Parathyroid adenoma (tissue), 2 donors: ENCODE measurements at regions not wholly inside any gene's neighbourhood (a gene's known extent, or its start where the extent isn't known, plus 50 kb on each side); places are given as distances from the start of the nearest gene placed in this dataset.

ENCODE experiments used
- H2AFZ ChIP-seq: fragments of 300-600 bp; sonication (generic); one replicate; pipeline ENCODE4 v1.7.0; 2017; ENCODE audit warnings: antibody characterized with exemption, mild to moderate bottlenecking
- H3K27ac ChIP-seq: fragments of 300-600 bp; sonication (generic); one replicate; pipeline ENCODE4 v1.7.0; 2017
- H3K27me3 ChIP-seq: fragments of 300-600 bp; sonication (generic); one replicate; pipeline ENCODE4 v1.7.0; 2017; ENCODE audit warnings: low read length; ENCODE audit not compliant: control insufficient read depth, insufficient read depth
- H3K36me3 ChIP-seq: fragments of 300-600 bp; sonication (generic); one replicate; pipeline ENCODE4 v1.7.0; 2017; ENCODE audit warnings: low read length; ENCODE audit not compliant: control insufficient read depth, insufficient read depth
- H3K4me1 ChIP-seq: fragments of 300-600 bp; sonication (generic); one replicate; pipeline ENCODE4 v1.7.0; 2017; ENCODE audit warnings: control low read depth
- H3K4me2 ChIP-seq: fragments of 300-600 bp; sonication (generic); one replicate; pipeline ENCODE4 v1.7.0; 2017; ENCODE audit warnings: low read length
- H3K4me3 ChIP-seq: fragments of 300-600 bp; sonication (generic); one replicate; pipeline ENCODE4 v1.7.0; 2017; ENCODE audit warnings: low read depth, low read length
- H3K79me2 ChIP-seq: fragments of 300-600 bp; sonication (generic); one replicate; pipeline ENCODE4 v1.7.0; 2017; ENCODE audit warnings: control low read depth
- H3K9ac ChIP-seq: fragments of 300-600 bp; sonication (generic); one replicate; pipeline ENCODE4 v1.7.0; 2017; ENCODE audit warnings: mild to moderate bottlenecking
- H3K9me3 ChIP-seq: fragments of 300-600 bp; sonication (generic); one replicate; pipeline ENCODE4 v1.7.0; 2017; ENCODE audit warnings: low read length; ENCODE audit not compliant: control insufficient read depth
- TF ChIP-seq, protein P1 (sequence below): fragments of 300-600 bp; sonication (generic); IDR thresholded peaks from one replicate; pipeline ENCODE4 v1.7.0; 2017; ENCODE audit warnings: antibody characterized with exemption, mild to moderate bottlenecking
- donor health status: primary hyperparathyroidism.

DNA sequence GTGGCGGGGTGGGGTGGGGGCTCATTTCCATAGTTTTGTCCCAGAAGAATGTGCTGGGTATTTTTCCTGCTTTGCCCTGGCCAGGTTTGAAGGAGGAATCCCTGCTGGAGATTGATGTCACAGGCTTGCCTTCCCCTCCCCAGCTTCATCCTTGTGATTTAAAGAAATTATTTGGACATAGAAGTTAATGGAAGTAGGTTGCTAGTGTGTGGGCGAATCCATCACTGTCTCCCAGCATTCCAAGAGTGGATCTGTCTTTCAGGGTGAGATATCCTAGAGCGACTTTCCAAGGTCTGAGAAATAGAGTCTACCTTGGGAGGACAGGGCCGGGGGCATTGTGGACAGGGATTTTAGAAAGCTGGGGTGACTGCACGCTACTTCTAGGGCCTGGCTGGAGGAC, 64.9 kb upstream of the HSPA9 start:
- Histone ChIP-seq H3K36me3 (no peaks in the 10 kb centered on the region), H3K27me3 (no peaks in the 10 kb centered on the region), H3K4me1 (peaks cover 9% of the 10 kb centered on the region), H3K4me2 (no peak overlapping the region), H3K9ac (no peak overlapping the region), H3K4me3 (no peak overlapping the region), H3K27ac (no peak overlapping the region), H3K9me3 (no peaks in the 10 kb centered on the region), H2AFZ (no peak overlapping the region), H3K79me2 (no peaks in the 10 kb centered on the region)
- TF ChIP-seq, protein P1, sequence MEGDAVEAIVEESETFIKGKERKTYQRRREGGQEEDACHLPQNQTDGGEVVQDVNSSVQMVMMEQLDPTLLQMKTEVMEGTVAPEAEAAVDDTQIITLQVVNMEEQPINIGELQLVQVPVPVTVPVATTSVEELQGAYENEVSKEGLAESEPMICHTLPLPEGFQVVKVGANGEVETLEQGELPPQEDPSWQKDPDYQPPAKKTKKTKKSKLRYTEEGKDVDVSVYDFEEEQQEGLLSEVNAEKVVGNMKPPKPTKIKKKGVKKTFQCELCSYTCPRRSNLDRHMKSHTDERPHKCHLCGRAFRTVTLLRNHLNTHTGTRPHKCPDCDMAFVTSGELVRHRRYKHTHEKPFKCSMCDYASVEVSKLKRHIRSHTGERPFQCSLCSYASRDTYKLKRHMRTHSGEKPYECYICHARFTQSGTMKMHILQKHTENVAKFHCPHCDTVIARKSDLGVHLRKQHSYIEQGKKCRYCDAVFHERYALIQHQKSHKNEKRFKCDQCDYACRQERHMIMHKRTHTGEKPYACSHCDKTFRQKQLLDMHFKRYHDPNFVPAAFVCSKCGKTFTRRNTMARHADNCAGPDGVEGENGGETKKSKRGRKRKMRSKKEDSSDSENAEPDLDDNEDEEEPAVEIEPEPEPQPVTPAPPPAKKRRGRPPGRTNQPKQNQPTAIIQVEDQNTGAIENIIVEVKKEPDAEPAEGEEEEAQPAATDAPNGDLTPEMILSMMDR, result no peak

DNA sequence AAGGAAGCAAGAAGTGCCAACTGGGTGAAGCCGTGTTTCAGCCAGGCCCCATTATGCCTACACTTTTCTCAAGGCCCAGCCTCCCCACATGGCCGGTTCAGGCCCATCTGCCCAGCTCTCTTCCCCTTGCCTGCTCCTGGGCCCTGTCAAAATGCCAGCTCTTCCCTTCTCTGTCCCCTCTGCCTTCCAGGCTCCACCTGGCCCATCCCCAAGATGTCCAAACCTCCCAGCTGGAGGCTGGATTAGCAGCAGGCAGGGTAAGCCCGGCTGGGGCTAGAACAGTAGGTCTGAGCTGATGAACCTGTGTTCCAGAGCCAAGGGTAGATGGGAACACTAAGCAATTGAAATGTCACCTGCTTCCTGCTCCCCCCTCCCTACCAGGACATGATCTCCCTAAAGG, 64.1 kb upstream of the HSPA9 start:
- Histone ChIP-seq H3K79me2 (no peaks in the 10 kb centered on the region), H3K9me3 (no peaks in the 10 kb centered on the region), H3K9ac (no peak overlapping the region), H3K27me3 (no peaks in the 10 kb centered on the region), H3K36me3 (no peaks in the 10 kb centered on the region), H3K27ac (no peak overlapping the region), H3K4me1 (peaks cover 9% of the 10 kb centered on the region), H3K4me3 (no peak overlapping the region), H2AFZ (no peak overlapping the region), H3K4me2 (no peak overlapping the region)
- TF ChIP-seq, protein P1, result no peak

DNA sequence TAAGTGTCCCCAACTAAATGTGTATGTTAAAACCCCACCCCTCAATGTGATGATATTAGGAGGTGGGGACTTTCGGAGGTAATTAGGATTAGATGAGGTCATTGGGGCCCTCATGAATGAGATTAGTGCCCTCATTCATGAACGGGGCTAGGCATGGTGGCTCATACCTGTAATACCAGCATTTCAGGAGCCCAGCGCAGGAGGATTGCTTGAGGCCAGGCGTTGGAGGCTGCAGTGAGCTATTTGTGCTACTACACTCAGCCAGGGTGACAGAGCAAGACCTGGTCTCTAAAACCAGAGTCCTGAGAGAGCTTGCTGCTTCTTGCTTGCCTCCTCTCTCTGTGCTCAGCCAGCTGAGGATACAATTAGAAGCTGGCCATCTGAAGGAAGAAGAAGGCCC, 62.1 kb upstream of the HSPA9 start:
- Histone ChIP-seq H3K27ac (no peak overlapping the region), H2AFZ (no peak overlapping the region), H3K4me1 (peaks cover 5% of the 10 kb centered on the region), H3K36me3 (no peaks in the 10 kb centered on the region), H3K27me3 (no peaks in the 10 kb centered on the region), H3K9ac (no peak overlapping the region), H3K9me3 (no peaks in the 10 kb centered on the region), H3K79me2 (no peaks in the 10 kb centered on the region), H3K4me3 (no peak overlapping the region), H3K4me2 (no peak overlapping the region)
- TF ChIP-seq, protein P1, result no peak

DNA sequence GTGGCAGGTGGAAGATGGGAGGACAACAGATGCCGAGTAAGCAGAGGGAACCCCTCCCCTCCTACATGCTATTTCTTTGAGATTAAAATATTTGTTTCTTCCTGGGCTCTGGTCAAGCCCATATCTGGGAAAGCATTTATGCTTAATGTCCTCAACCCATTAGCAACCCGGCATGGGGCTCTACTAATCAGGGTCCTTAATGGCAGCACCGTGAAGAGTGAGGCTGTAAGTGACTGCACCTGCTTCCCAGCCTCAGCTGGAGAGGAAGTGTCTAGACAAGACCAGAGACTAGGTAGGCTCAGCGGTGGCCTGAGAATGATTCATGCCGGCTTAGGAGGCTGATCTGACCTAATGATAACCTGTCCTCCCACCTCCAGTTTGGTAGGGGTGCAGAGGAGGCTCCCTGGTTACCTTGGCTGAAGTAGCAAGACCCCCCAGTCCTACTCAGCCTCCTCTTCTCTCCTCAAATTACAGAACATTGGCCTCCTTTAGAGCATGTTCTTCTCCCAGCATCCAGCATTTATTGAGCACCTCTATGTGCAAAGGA, 61.3 kb upstream of the HSPA9 start:
- TF ChIP-seq, protein P1, result no peak
- H3K27ac ChIP-seq, result no peak overlapping the region
- H3K27me3 ChIP-seq, result no peaks in the 10 kb centered on the region
- H2AFZ ChIP-seq, result no peak overlapping the region
- no peaks in the 10 kb centered on the region for H3K36me3 ChIP-seq
- no peaks in the 10 kb centered on the region for H3K79me2 ChIP-seq
- no peak overlapping the region for H3K4me3 ChIP-seq
- H3K4me2 ChIP-seq, result no peak overlapping the region
- H3K4me1 ChIP-seq, result peaks cover under 1% of the 10 kb centered on the region
- H3K9me3 ChIP-seq, result no peaks in the 10 kb centered on the region
- no peak overlapping the region for H3K9ac ChIP-seq

DNA sequence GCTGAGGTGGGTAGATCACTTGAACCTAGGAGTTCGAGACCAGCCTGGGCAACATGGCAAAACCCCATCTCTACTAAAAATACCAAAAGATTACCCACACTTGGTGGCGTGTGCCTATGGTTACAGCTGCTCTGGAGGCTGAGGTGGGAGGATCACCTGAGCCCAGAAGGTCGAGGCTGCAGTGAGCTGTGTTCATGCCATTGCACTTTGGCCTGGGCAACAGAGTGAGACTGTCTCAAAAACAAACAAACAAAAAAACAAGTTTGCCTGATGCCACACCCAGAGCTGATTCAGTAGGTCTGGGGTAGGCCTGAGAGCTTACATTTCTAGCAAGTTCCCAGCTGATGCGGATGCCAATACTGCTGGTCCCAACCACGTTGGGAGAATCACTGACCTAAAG, 60.5 kb upstream of the HSPA9 start:
- no peak overlapping the region for H3K9ac ChIP-seq
- TF ChIP-seq, protein P1, result no peak
- no peak overlapping the region for H3K27ac ChIP-seq

More for the DNA sequence above, 60.5 kb upstream of the HSPA9 start:
- Histone ChIP-seq H3K4me1 (no peaks in the 10 kb centered on the region), H3K79me2 (no peaks in the 10 kb centered on the region), H3K9me3 (no peaks in the 10 kb centered on the region), H3K27me3 (no peaks in the 10 kb centered on the region), H3K36me3 (no peaks in the 10 kb centered on the region), H3K4me2 (no peak overlapping the region), H3K4me3 (no peak overlapping the region), H2AFZ (no peak overlapping the region)
